ENCODE measurements at regions not wholly inside any gene's neighbourhood (a gene's known extent, or its start where the extent isn't known, plus 50 kb on each side); places are given as distances from the start of the nearest gene placed in this dataset.

DNA sequence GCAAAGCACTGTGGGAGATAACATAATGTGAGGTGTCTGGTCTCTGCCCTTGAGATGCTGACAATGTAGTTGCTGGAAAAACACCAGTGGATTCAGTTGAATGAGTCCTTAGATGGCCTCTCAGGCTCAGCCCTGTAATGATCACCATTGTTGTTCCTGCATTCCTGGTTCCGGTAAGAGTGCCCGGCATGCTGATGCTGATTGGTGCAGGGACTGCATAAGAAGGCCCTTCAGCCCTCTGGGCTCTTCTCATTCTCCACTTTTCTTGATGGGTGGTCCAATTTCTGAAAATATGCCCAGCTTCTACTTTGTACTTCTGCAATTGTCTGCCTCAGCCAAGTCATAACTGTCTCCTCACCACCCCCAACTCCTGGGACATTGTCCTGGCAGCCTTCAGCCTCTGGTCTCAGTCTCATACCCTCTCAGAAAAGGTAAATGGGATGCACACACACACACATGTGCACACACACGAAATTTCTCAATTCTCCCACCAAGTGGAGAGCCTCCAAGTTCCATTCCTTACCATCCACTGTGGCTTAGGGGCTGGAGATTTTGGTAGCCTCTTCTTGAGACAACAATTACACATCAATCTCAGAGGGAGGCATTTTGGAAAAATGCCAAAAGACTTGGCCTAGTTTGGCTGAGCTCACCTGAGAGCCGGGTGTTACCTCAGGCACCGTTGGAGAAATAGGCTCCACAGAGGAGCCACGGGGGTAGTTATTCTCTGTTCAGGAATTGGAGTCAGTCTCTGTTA lies 314.9 kb downstream of the RPS24 start:
- no peak for DNase-seq

DNA sequence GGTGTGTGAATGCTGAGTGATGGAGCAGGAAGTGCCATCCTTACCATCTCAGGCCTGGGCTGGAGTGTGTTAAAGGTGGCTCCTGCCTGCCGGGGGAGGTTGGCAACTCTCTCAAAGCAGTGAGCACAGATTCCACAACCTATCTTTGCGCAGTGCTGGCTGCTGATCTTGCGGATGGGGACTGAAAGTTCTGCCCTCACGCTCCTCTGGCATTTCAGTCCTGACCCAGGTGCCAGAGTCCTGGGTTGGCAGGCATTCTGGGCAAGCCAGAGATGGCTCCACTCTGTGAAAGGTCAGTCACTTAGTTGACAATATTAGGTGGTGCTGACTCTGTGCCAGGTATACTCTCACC lies 315.5 kb downstream of the RPS24 start:
- DNase-seq, result no peak

DNA sequence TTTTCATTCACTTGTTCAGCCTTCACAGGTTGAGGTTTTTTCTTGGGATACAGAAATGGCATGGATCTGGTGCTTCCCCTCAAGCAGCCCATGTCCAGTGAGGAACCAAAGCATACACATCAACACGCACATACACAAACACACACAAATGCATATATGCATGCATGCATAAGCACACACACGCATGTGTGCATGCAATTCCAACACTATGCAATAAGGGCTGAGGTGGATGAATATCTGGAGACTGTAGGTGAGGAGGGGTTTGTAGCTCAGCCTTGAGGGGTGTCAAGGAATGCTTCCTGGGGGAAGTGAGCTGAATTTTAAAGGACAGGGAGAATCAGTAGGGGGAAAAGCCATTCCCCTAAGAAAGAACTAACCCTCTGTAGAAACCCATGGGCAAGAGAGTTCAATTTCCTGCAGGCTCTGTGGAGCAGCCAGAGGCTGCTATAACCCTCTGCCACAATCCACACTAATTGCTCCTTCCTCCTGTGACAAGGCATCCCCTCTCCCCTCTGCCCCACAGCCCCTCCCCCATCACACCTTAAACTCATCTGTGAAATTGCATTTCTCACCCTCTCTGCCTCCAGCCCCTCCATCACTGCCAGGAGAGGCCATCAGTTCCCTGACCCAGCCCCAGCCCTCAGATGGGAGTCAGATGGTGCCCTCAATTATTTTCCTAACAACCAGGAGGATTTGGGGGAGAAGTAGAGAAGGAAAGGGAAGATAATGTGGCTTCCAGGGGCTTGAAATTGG lies 316.4 kb downstream of the RPS24 start:
- DNase-seq, result no peak

DNA sequence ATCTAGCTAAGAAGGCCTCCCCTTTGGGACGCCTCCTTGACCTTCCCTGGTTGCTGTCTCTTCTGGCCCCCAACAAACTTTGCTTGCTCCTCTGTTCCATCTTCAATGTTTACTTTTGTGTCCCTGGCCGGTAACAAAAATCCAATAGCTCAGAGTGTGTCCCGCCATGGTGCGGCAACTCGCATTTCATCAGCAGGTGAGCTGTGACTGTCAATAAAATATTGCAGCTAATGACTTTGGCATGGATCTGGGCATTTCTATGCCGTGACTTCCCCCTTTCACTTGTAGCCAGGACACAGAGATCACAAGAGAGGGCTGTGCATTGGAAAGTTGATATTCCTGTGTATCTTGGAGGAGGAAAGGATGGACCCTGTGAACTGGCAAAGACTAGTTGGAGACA lies 317.6 kb downstream of the RPS24 start:
- no peak for DNase-seq

DNA sequence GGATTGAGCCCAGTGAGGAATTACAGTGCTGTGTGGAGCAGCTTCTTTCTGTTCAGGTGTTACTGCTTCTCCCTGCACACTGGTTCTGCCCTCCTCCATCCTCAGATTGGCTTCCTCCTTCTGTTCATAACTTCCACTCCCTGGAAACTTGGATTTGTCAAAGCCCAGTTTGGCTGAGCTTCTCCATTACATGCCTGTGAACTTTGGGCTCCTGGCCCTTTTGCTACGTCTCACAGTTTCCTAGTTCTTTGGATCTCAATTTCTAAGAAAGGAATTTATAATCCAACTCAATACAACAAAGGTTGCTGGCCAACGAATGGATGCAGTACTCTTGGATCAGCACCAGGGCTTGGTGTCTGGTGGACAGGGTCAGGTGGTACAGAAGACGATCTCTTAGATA lies 318.1 kb downstream of the RPS24 start:
- DNase-seq, result no peak

DNA sequence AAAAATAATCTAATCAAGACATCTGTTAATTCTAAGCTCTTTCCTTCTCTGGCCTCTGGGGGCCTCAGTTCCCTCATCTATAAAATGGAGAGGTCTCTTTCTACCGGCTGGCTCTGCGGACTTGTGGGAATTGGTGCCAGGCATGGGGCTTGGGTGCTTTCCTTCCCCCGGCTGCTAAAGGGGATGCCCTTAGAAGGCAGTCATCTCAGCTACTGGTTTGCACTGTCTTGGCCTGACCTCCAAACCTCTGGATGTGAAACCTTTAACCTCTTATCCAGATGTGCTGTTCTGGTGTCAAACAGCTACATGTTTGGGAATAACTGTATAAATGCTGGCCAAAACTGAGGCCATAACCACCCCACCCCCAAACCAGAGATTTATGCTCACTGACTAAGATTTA lies 320.0 kb downstream of the RPS24 start:
- no peak for DNase-seq

DNA sequence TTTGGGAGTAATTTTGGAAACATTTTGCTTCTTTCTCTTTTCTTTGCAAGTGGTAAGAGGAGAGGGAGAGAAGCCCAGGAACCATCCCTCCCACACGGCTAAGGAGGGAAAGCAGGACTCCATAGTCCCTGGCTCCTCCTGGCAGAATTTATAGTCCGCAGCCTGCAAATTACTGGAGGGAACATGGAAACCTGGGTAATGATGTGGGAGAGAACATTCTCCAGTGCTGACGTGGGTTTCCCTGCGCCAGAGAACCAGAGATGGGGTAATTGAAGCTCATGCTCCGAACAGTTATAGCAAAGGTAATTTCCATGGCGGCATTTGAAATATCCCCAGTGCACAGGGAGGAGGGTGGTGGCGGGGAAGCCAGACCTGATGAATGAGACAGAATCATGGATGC lies 320.4 kb downstream of the RPS24 start:
- DNase-seq, result no peak

DNA sequence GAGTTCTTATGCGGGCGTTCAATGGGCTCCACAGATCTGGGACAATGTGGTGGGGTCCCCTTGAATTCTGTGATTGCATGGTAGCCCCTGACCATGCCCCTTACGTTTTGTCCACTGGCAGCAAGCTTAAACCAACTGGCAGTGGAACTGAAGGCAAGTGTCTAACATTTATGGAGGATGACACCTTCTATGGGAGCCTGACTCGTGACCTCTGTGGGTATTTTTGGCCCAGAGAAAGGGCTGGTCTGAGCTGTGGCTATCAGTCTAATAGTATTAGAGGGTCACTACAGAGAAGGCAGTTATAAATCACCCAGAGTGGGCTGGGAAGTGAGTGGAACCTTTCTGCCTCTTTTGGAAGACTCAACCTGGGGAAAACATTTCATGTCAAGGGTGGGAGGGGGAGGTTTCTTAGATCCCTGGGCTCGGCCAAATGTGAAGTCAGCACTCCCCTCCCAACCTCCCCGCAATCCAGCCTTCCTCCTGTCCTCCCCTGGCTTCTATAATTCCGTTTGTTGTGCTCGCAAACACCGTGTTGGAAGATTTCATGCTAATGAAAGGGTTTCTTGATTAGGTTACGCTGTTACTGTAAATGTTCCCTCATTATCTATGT lies 322.7 kb downstream of the RPS24 start:
- no peak for DNase-seq

DNA sequence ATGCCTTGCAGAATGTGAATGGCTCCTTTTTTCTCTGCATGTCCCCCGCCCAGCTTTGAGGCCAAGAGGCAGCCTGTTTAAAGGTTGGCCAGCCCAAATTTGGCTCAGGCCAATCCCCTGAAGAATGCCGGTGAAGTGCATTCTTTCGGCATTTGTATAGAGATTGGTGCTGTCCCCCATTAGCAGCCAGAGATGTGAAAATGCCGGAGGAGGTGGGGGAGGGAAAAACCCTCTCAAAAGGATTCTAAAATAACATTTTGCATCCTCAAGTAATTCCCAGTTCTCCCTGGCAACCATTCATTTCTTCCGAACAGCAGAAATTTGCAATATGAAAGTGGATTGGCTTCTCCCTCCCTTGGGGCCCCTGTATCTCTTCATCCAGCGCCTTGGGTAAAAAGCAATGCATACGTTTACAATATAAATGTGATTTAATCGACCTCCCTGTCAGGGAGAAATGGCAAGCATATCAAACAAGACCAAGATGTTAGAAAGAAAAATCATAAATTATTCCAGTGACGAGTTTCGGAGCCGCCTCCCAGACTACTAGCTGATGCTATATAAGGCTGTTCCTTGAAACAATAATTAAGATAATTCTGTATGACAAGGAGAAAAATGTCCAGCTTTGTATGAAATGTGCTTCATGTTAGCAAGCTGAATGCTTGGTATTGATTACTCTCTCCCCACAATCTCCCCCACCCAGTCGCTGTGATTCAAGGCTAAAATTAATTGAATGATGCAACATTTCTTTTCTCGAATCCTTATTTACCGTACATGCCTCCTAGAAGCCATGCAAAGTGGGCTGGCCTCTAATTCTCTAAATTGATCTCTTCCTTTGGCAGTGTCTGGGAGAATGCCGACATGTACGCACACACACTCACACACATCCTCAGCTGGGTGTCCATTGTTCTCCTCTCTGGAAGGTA lies 323.7 kb downstream of the RPS24 start:
- DNase-seq, result no peak

DNA sequence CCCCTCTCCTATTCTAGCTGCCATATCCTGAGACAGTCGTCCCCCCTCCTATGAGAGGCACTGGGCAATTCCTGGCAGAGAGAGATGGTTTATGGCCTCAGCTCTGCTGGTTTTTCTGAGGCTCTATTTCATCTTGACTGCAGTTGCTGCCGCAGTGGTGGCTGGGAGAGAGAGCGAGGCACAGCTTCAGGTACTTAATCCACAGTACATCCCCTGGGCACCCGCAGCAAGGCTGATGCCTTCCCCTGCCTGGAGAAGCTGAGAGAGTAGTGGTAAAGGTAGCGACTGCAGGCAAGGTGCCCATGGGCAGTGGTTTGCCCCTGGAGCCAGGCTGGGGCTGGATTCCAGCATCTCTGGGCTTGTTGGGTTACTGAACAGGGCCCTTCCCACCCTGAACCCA lies 324.7 kb downstream of the RPS24 start:
- no peak for DNase-seq

DNA sequence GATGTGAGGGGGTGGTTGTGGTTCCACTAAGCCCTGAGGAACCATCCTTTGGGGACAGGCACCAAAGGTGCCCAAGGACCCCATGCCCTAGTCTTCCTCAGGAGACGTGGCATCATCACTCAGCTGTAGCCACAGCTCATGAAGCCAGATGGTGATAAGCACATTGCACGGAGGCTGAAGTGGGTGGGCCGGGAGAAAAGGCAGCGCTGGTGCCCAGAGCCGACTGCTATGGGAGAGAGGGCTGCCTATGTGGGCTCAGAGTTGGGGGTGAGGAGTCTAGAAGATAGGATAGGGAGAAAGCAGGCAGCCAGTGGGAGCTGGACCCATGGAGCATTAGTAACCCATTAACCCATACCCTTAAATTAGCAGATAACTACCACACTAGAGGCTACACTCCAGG lies 325.3 kb downstream of the RPS24 start:
- DNase-seq, result no peak

DNA sequence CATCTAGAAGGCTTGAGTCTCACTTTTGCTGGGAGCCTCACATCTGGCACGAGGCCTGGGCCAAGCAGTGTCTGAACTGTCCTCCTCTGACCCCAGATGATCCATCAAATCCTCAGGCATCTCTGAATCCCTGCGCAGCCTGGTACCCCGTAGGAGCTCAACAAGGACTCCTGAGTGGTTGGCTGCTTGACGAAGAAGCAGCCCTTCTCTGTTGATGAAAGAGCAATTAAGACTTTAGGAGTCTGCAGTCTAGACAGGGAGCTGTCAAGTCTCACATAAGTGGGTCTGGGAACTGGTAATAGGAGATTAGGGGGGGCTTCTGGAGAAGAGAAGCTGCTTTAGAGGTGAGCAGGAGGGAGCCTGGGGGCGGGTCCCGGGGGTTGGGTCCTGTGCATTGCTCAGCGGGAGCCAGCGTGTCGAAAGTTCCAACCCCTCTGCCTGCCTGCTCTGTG lies 326.0 kb downstream of the RPS24 start:
- DNase-seq, result no peak

DNA sequence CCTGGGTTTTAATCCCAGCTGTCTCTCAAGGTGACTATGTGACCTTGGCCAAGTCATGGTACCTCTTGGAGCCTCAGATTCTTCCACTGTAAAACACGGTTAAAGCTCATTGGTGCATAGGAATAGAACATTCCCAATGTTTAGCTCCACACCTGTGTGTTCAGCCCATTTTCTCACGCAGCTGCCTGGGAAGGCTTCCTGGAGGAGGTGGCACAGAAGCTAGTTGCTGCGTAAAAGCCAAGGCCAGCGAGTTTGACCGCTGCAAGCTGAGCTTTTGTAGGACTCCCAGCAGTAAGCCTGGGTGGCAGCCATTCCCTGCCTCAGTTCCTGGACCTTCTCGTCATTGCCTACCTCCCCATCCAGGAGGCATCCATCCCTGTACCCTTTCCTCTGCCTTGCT lies 326.6 kb downstream of the RPS24 start:
- no peak for DNase-seq

DNA sequence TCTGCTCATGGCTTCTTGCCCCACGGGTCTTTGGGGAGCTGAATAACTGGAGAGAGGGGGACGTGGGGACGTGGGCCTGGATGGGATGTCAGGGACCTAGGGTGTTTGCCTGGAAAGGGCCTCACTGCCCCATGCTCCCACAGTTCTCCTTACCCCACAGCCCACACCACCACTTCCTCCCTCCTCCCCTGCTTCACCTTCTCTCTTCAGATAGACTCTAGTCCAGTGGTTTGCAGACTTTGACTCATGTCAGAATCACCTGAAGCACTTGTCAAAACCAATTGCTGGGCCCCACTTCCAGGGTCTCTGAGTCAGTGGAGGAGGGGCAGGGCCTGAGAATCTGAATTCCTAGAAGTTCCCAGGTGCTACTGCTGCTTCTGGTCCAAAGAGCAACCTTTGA lies 327.4 kb downstream of the RPS24 start:
- no peak for DNase-seq

DNA sequence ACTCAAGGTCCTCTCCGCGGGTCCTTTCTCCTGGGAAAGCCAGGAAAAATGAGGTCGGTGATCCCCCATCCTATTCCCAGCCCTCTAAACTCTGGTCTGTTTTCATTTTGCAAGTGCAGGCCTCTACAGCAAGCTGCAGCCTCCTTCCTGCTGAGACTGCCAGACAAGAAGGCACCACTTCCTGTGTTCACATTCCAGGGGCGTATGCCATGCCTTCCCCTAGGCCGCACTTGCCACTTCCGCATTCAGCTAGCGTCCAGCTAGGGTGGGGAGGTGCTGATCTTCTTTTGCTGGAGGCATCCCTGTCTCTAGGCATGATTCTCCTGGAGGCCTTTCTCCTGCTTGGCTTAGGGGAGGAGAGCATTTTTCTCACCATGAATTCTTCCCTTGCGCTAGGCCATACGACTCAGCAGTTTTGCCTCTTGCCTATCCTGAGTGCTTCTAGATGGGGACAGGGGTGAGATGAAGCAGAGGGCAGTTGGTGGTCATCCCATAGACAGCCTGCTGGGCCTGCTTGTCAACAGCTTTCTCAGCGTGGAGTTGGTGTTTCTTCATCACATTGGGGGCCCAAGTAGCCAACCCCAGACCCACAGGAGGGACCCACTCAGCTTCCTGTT lies 328.9 kb downstream of the RPS24 start:
- DNase-seq, result no peak

DNA sequence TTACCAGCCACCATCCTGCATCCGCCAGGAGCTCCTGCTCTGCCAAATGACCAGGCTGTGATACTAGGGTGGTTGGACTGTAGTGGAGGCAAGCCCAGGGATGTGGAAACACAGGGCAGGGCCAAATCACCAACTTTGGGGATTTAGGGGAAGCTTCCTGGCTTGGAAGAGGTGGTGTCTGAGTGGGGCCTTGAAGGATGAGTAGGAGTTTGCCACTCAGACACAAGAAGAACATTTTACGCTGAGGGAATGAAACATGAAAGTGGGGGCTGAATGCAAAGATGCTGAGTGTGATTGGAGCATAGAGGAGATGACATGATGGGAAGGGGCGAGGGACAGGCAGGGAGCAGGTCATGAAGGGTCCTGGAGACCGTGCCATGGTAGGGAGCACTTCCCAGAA lies 329.5 kb downstream of the RPS24 start:
- DNase-seq, result no peak

DNA sequence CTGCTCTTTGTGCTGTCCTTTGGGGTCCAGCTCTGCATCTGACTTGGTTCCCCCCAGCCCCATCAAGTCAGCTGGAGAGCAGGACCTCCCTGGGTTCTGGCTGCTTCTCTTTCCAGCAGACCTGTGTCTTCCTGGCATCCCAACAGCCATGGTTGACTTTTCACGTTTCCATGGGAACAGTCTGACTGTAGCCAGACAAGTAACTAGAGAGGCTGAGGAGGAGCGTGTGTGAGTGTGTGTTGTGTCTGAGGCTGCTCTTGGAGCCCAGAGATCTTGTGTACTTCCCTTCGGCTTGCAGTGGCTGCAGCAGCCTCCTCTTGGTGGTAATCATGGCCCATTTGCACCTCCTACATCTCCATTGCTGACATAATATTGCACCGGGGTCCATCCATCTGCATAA lies 332.0 kb downstream of the RPS24 start:
- no peak for DNase-seq

DNA sequence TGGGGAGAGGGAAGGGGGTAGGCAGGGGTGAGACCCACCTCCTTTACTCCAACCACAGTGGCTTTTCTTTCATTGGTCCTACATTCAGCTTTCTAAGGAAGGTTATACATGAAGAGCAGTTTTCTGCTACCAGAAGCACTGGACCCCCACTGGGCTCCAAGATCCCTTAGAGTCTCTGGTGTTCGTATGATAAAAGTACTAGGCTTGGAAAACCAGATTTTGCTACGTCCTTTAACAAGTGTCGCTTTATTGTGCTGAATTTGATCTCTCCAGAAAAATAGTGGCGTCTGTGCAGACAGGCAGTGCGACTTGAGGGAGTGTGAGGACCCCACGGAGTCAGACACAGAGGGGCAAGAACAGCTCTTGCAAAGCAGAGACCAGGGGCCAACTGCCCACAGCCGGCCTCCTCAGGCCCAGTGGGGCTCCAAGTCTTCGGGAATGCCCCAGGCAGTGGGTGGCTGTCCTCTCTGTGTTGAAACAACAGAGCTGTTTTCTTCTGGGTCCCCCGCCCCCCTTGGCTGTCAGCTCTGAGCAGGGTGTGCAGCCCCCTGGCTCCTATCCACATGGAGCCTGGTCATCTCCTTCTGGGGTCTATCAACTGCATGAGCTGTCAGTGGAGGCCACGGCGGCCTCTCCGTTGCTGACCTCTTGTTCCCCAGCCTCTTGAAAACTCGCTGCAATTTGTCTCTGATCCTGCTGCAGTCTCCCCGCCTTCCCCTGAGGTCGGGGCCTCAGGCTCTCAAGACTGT lies 333.2 kb downstream of the RPS24 start:
- DNase-seq, result no peak

DNA sequence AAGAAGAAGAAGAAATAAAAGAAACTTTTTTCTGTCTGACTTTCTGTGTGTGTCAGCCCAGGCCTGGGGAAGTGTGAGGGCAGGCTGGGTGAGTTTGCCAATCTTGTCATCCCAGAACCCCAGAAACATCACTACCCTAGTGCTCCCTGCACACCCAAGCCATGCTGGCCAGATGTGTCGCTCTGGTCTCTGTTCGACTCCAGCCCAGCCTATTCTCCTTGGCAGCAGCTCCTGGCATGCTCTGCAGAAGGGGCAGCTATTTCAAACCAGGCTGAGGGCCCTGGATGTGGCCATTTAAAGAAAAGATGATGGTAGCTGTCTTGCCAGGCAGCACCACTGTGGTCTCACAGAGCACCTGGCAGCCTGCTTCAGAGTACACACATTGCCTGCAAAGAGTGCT lies 334.1 kb downstream of the RPS24 start:
- no peak for DNase-seq

DNA sequence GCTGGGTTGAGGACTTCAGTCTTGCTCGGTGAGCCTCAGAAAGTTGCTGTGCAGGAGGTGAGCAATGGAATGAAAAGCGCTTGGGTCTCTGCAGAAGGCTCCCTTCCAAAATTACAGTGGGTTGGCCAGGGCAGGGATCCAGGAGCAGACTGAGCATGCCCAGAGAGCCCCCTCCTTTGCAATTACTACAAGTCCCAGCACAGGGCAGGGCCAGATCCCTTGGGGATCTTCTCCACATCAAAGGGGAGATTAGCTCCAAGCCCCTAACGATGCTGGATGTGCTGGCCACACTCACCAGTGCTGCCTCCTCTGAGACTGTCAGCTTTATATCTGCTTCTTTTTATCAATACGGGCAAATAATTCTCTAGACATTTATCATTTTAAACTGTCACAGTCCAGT lies 337.5 kb downstream of the RPS24 start:
- no peak for DNase-seq

DNA sequence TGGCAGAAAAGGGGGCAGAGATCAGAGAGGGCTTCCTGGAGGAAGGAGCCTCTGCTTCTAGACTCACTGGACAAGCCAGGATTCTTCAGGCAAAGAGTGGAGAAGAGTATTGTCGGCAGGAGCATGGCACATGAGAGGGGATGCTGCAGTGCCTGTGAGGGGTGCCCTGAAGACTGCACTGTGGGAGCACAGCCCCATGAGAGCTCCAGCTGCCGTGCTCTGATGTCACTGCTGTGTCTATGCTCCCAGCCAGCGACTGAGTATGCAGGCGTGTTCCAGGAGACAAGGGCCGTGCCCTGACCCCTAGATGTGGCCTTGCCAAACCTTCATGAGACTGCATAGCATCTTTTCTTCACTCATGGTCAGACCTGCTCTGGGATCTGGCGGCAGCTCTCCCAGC lies 339.1 kb downstream of the RPS24 start:
- DNase-seq, result no peak
